A549 (cell line): ENCODE measurements at regions not wholly inside any gene's neighbourhood (a gene's known extent, or its start where the extent isn't known, plus 50 kb on each side); places are given as distances from the start of the nearest gene placed in this dataset.

Experiments used
- ATAC-seq, 2 experiments: fragments of 200-7000 bp in 1 of 2; fragments of >200 bp in 1 of 2; cut with Nextera tagmentation in 1 of 2; cut with Tn5 transposase in 1 of 2; 3 replicates each; pipeline versions ENCODE4 v1.8.0 to v1.9.1; 2018 to 2020; ENCODE audit warnings: mild to moderate bottlenecking in 1 of 2, moderate library complexity in 1 of 2
- CTCF ChIA-PET: fragments of 300-600 bp; sonication (Branson Sonifier 250); formaldehyde crosslinking; extraction: SDS; loops from one replicate; lab custom pipeline; 2021; ENCODE audit warnings: antibody characterized with exemption, inconsistent platforms; lab: Yijun Ruan, JAX
- POLR2A ChIA-PET: fragments of 350-600 bp; formaldehyde crosslinking; extraction: SDS; loops from one replicate; lab custom pipeline; 2021; ENCODE audit warnings: antibody characterized with exemption, inconsistent platforms; lab: Yijun Ruan, JAX
- DNase-seq, 2 experiments: peaks; one replicate each; pipeline versions ENCODE4 v3.0.0 to v3.0.0-alpha.2; 2011 to 2016; ENCODE audit warnings: low read depth in 1 of 2, low spot score in 1 of 2
- FAIRE-seq: peaks from 2 replicates; lab custom pipeline; 2011; peaks lifted over from hg19 to GRCh38; lab: Jason Lieb, UNC
- H3K27ac ChIP-seq, 2 experiments: fragments of >200 bp; sonication (Bioruptor Twin); formaldehyde crosslinking; 3 replicates each; pipeline ENCODE4 v1.5.1; 2016 to 2017
- H3K4me1 ChIP-seq: fragments of >200 bp; sonication (Bioruptor Twin); formaldehyde crosslinking; 3 replicates; pipeline ENCODE4 v1.6.1; 2016
- H3K4me2 ChIP-seq: fragments of >200 bp; sonication (Bioruptor Twin); formaldehyde crosslinking; 3 replicates; pipeline ENCODE4 v1.6.1; 2016
- H3K4me3 ChIP-seq: fragments of >200 bp; sonication (Bioruptor Twin); formaldehyde crosslinking; 3 replicates; pipeline ENCODE4 v1.5.1; 2016
- H3K9me3 ChIP-seq: fragments of >200 bp; sonication (Bioruptor Twin); formaldehyde crosslinking; 3 replicates; pipeline ENCODE4 v1.6.1; 2016
- BHLHE40 ChIP-seq: IDR thresholded peaks from 2 replicates; pipeline ENCODE4 v1.6.1; 2012; ENCODE audit warnings: low read depth, low read length, inconsistent platforms
- CHD2 ChIP-seq: fragments of 150-350 bp; IDR thresholded peaks from 2 replicates; pipeline ENCODE4 v1.6.1; 2014; ENCODE audit warnings: low read length; ENCODE audit not compliant: partially characterized antibody
- CHD4 ChIP-seq: fragments of 200-600 bp; sonication (generic); IDR thresholded peaks from 2 replicates; pipeline ENCODE4 v1.6.1; 2016; ENCODE audit warnings: antibody characterized with exemption, mild to moderate bottlenecking, borderline replicate concordance
- EHMT2 ChIP-seq: fragments of 200-600 bp; sonication (generic); IDR thresholded peaks from 2 replicates; pipeline ENCODE4 v1.6.1; 2016; ENCODE audit warnings: antibody characterized with exemption, low read depth, mild to moderate bottlenecking, moderate library complexity
- ESRRA ChIP-seq: fragments of 150-350 bp; IDR thresholded peaks from 2 replicates; pipeline ENCODE4 v1.6.1; 2014; ENCODE audit warnings: mild to moderate bottlenecking, low read length, borderline replicate concordance
- FOSL2 ChIP-seq, 2 experiments: fragments of 450-650 bp in 1 of 2; fragments of >200 bp in 1 of 2; sonication (Bioruptor Twin) in 1 of 2; formaldehyde crosslinking; IDR thresholded peaks; 2 replicates each; pipeline versions ENCODE4 v1.5.0 to v1.6.1; 2016 to 2020; ENCODE audit warnings: mild to moderate bottlenecking in 1 of 2, moderate library complexity in 1 of 2
- FOXS1 ChIP-seq: fragments of 250-450 bp; sonication (Bioruptor Pico); IDR thresholded peaks from 2 replicates; pipeline ENCODE4 v1.5.0; 2020; ENCODE audit warnings: mild to moderate bottlenecking, moderate library complexity
- GATA3 ChIP-seq: IDR thresholded peaks from 2 replicates; pipeline ENCODE4 v1.6.1; 2012; ENCODE audit warnings: borderline replicate concordance
- JUNB ChIP-seq: fragments of >200 bp; sonication (Bioruptor Twin); formaldehyde crosslinking; IDR thresholded peaks from 2 replicates; pipeline ENCODE4 v1.6.1; 2016
- MAX ChIP-seq: IDR thresholded peaks from 2 replicates; pipeline ENCODE4 v1.6.1; 2012
- MYC ChIP-seq: IDR thresholded peaks from 2 replicates; pipeline ENCODE4 v1.6.1; 2012; ENCODE audit warnings: mild to moderate bottlenecking, inconsistent platforms, low read length, improper control_type of control experiment, borderline replicate concordance
- NFE2L2 ChIP-seq: fragments of 150-350 bp; conservative IDR thresholded peaks from 2 replicates; pipeline ENCODE4 v1.6.1; 2014; ENCODE audit warnings: low read length
- NPAS2 ChIP-seq: fragments of 250-450 bp; sonication (Bioruptor Pico); IDR thresholded peaks from 2 replicates; pipeline ENCODE4 v1.8.0; 2022; ENCODE audit warnings: mild to moderate bottlenecking, moderate library complexity, borderline replicate concordance
- POLR2A ChIP-seq: IDR thresholded peaks from 2 replicates; pipeline ENCODE4 v1.6.1; 2012; ENCODE audit warnings: mild to moderate bottlenecking, low read length
- RARB ChIP-seq: fragments of 250-450 bp; sonication (Bioruptor Pico); IDR thresholded peaks from 2 replicates; pipeline ENCODE4 v1.8.0; 2021; ENCODE audit warnings: mild to moderate bottlenecking, moderate library complexity
- RCOR1 ChIP-seq: fragments of 150-350 bp; IDR thresholded peaks from 2 replicates; pipeline ENCODE4 v1.6.1; 2014; ENCODE audit warnings: antibody characterized with exemption, low read length, low read depth
- SREBF2 ChIP-seq: fragments of 450-650 bp; IDR thresholded peaks from 2 replicates; pipeline ENCODE4 v1.6.1; 2014; ENCODE audit warnings: mild to moderate bottlenecking, moderate library complexity
- TP53 ChIP-seq: fragments of 250-450 bp; sonication (Bioruptor Pico); IDR thresholded peaks from 2 replicates; pipeline ENCODE4 v1.5.0; 2021; ENCODE audit warnings: mild to moderate bottlenecking, moderate library complexity
- USF2 ChIP-seq: fragments of 450-650 bp; IDR thresholded peaks from 2 replicates; pipeline ENCODE4 v1.6.1; 2014; ENCODE audit warnings: antibody characterized with exemption
- ZFP36 ChIP-seq: fragments of 450-650 bp; IDR thresholded peaks from 2 replicates; pipeline ENCODE4 v1.6.1; 2014; ENCODE audit warnings: borderline replicate concordance; ENCODE audit not compliant: partially characterized antibody
- ZNF302 ChIP-seq: fragments of 250-450 bp; sonication (Bioruptor Pico); IDR thresholded peaks from 2 replicates; pipeline ENCODE4 v1.9.0; 2021; ENCODE audit warnings: inconsistent platforms, mild to moderate bottlenecking, moderate library complexity
- WGBS: methylation state at CpG from one replicate; pipeline ENCODE4 v1.1.6; 2017; ENCODE audit errors: missing lambda C conversion rate; 5-methylcytosine and 5-hydroxymethylcytosine counted together
- TF ChIP-seq, protein P1 (sequence below): fragments of 200-600 bp; sonication (generic); IDR thresholded peaks from 2 replicates; pipeline ENCODE4 v1.6.1; 2016; ENCODE audit warnings: antibody characterized with exemption, mild to moderate bottlenecking, moderate library complexity
- TF ChIP-seq, protein P2 (sequence below): fragments of 250-450 bp; sonication (Bioruptor Pico); IDR thresholded peaks from 2 replicates; pipeline ENCODE4 v1.5.0; 2020; ENCODE audit warnings: low read depth, mild to moderate bottlenecking, moderate library complexity
- TF ChIP-seq, protein P3 (sequence below): fragments of >200 bp; sonication (Bioruptor Twin); formaldehyde crosslinking; IDR thresholded peaks from 2 replicates; pipeline ENCODE4 v1.6.1; 2016

DNA sequence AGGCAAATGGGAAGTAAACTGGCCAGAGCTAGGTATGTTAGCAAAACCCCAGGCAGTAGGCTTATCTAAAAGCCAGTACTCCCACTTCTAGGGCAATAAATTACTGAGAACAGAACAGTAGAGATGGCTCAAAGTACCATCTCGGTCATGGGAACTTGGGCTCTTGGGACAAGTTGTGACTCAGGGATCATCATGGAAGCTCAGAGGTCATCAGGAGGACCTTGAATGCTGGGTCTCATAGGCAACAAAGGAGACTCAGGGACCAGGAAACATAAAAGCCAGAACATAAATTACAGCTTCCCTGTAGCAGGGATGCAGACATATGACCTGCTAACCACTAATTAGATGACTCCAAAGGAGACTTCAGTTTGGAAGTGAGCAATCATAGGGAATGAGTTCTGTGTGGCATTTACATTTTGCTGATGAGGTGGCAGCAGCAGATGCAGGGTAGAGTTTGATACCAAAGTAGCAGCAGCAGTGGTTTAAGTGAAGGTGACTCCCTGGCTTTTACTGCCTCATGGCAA is 97.6 kb upstream of the SCAF11 start:
- FAIRE-seq (no peak), ATAC-seq (no peak), DNase-seq (no peak)
- Histone ChIP-seq H3K9me3 (peaks cover 13% of the 10 kb centered on the region; the same call in 2 of the 3 replicates), H3K27ac (no peak overlapping the region), H3K4me3 (no peak overlapping the region), H3K4me1 (0 out of 3 replicates have a peak, but pooled peaks cover 9% of the 10 kb centered on the region), H3K4me2 (no peak overlapping the region)
- TF ChIP-seq GATA3: no peak
- TF ChIP-seq FOXS1: no peak
- no peak for TF ChIP-seq EHMT2
- no peak for TF ChIP-seq NPAS2 (CRISPR knock-in tag)
- TF ChIP-seq ESRRA: no peak
- 56% methylated on average over 1 of the region's 1 CpG for WGBS
- ChIA-PET CTCF (interaction anchor here (1.5 kb wide), 1 partner anchor 17 kb away, joined by 4 read pairs; no protein-coding TSS in a partner anchor), POLR2A (no interaction called here)

DNA sequence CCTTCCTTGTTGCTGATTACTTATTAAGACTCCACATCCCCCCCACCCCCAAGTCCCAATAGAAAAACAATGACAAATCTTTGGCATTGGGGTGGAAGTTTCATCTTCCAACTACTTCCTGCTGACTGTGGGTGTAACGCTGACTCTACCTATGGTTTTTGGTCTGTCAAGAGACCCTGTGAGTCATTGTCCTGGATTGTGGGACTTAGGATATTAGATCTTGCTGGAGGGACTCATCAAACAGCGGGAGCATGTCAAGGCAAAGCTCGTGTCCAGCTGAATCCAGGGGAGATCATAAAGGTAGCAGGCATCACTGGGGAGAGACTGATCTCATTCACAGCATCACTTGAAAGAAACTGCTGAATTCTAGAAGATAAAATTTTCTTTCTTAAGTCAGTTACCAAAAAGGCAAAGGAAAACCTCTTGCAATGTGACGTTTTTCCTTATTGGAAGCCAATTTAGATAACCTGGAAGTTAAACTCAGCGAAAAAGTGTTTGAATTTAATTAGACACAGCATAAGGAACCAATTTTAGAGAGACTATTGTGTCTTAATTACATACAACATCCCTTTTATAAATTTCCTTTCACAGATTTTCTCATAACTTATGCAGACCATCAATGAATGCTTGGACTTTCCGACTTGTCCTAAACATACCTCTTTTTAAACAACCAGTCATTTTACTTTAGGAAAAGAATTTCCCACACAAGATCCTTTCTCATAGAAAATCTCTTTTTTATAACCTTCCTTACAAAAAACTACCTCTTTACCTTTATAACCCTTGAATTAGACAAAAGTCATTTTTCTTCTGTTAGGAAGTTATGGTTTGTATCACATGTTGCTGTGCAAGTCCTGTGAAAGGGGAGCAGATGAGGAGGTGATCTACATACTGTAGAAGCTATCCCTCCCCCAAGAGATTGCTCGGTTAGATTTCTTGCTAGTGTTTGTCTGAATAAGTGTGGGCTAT is 94.6 kb upstream of the SCAF11 start:
- Histone ChIP-seq H3K4me3 (no peak overlapping the region), H3K4me1 (0 out of 3 replicates have a peak, but pooled peaks cover 7% of the 10 kb centered on the region), H3K27ac (no peak overlapping the region), H3K9me3 (peaks cover 13% of the 10 kb centered on the region; the same call in 2 of the 3 replicates), H3K4me2 (no peak overlapping the region)
- CTCF ChIA-PET: interaction anchor here (1.2 kb wide), 1 partner anchor 40 kb away, joined by 3 read pairs; no protein-coding TSS in a partner anchor
- DNase-seq (no peak), ATAC-seq (no peak), FAIRE-seq (no peak)
- POLR2A ChIA-PET: no interaction called here
- TF ChIP-seq ZFP36 (peak; percentile 66), NPAS2 (CRISPR knock-in tag) (no peak), JUNB (no peak), SREBF2 (no peak)
- 13% methylated on average over 7 of the region's 7 CpGs for WGBS

GRCh38 chr12:46082490-46083200 is 92.3 kb upstream of the SCAF11 start:
- peaks cover 13% of the 10 kb centered on the region; the same call in 2 of the 3 replicates for H3K9me3 ChIP-seq
- CTCF ChIA-PET: interaction anchor here (1.3 to 1.7 kb wide), 4 partner anchors 11 to 938 kb away, joined by 3 to 6 read pairs (median 4); no protein-coding TSS in a partner anchor
- no peak overlapping the region for H3K27ac ChIP-seq
- TF ChIP-seq TP53 (no peak), NFE2L2 (no peak), FOXS1 (no peak), BHLHE40 (no peak), NPAS2 (CRISPR knock-in tag) (no peak), MYC (no peak), ZNF302 (no peak), MAX (no peak), CHD4 (no peak), RCOR1 (no peak), RARB (no peak), CHD2 (no peak), POLR2A (no peak), USF2 (no peak), FOSL2 (IDR thresholded peaks at IDR 0.05) (no peak), FOSL2 (CRISPR knock-in tag; IDR thresholded peaks at IDR 0.05) (no peak)
- TF ChIP-seq, protein P1, sequence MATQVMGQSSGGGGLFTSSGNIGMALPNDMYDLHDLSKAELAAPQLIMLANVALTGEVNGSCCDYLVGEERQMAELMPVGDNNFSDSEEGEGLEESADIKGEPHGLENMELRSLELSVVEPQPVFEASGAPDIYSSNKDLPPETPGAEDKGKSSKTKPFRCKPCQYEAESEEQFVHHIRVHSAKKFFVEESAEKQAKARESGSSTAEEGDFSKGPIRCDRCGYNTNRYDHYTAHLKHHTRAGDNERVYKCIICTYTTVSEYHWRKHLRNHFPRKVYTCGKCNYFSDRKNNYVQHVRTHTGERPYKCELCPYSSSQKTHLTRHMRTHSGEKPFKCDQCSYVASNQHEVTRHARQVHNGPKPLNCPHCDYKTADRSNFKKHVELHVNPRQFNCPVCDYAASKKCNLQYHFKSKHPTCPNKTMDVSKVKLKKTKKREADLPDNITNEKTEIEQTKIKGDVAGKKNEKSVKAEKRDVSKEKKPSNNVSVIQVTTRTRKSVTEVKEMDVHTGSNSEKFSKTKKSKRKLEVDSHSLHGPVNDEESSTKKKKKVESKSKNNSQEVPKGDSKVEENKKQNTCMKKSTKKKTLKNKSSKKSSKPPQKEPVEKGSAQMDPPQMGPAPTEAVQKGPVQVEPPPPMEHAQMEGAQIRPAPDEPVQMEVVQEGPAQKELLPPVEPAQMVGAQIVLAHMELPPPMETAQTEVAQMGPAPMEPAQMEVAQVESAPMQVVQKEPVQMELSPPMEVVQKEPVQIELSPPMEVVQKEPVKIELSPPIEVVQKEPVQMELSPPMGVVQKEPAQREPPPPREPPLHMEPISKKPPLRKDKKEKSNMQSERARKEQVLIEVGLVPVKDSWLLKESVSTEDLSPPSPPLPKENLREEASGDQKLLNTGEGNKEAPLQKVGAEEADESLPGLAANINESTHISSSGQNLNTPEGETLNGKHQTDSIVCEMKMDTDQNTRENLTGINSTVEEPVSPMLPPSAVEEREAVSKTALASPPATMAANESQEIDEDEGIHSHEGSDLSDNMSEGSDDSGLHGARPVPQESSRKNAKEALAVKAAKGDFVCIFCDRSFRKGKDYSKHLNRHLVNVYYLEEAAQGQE: no peak
- TF ChIP-seq, protein P2, sequence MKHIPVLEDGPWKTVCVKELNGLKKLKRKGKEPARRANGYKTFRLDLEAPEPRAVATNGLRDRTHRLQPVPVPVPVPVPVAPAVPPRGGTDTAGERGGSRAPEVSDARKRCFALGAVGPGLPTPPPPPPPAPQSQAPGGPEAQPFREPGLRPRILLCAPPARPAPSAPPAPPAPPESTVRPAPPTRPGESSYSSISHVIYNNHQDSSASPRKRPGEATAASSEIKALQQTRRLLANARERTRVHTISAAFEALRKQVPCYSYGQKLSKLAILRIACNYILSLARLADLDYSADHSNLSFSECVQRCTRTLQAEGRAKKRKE (CRISPR knock-in tag): no peak
- TF ChIP-seq, protein P3, sequence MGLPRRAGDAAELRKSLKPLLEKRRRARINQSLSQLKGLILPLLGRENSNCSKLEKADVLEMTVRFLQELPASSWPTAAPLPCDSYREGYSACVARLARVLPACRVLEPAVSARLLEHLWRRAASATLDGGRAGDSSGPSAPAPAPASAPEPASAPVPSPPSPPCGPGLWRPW: no peak
- TF ChIP-seq, all 56 proteins: peak for 0
- Histone ChIP-seq H3K4me3 (no peak overlapping the region), H3K4me2 (no peak overlapping the region), H3K4me1 (no peaks in the 10 kb centered on the region)
- FAIRE-seq (no peak), ATAC-seq (no peak), DNase-seq (no peak)
- 76% methylated on average over 1 of the region's 1 CpG for WGBS
- POLR2A ChIA-PET: no interaction called here
